H54 (cell line): ENCODE measurements at regions not wholly inside any gene's neighbourhood (a gene's known extent, or its start where the extent isn't known, plus 50 kb on each side); places are given as distances from the start of the nearest gene placed in this dataset.

Source experiments
- DNase-seq: peaks from one replicate; pipeline ENCODE4 v3.0.0; 2011; ENCODE audit warnings: low spot score, mixed read lengths; ENCODE audit not compliant: insufficient read length
- FAIRE-seq: peaks from 3 replicates; lab custom pipeline; 2011; peaks lifted over from hg19 to GRCh38; lab: Jason Lieb, UNC
- POLR2A ChIP-seq: IDR thresholded peaks from 2 replicates; pipeline ENCODE4 v1.6.1; 2011; ENCODE audit warnings: low read depth, mild to moderate bottlenecking, low read length

DNA sequence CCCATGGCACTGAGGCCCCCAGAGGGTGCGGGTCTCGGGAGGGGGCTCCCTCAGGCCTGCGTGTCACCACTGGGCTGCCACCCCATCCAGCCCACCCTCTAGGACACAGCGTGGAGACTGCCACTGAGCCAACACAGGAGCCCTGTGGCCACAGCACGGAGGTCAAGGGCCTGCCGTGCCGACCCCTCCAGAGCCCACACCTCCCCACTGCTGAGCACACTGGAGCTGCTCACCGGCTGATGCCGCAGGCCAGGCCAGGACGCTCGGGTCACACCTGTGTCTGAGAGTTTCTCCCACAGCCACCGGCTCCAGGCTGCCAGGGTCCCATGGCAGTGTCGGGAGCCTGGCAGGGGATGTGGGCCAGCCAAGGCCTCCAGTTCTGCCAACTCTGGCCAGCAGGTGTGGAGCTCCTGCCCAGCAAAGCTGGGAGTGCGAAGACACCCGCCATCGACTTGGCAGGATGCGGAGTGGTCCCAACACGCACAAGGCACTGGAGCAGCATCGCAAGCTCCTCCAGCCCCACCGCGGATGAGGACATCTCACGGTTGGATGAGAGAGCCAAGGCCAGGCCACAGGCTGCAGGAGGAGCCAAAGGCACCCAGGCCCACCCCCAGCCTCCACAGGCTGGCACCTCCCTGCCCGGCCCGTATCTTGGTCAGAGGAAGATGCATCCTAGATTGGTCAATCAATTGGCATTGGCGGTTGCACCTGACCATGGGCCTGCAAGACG lies 187.1 kb downstream of the BRD1 start:
- FAIRE-seq, result no peak
- no peak for DNase-seq
- no peak for TF ChIP-seq POLR2A

DNA sequence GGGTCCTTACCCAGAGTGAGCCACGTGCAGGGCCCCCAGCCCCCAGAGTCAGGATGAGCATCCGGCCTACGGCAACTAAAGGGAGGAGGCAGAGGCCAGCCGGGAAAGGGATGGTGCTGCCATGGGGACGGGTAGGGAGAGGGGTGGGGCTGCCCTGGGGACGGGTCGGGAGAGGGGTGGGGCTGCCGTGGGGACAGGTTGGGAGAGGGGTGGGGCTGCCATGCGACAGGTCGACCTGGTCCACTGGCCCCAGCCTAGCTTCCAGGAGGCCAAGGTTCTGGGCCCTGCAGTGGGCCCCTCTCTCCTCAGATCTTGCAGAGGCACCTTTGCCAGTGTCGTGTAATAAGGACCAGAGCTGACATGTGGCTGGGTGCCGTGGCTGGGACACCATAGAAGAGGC lies 187.7 kb downstream of the BRD1 start:
- no peak for FAIRE-seq
- DNase-seq, result no peak
- no peak for TF ChIP-seq POLR2A

DNA sequence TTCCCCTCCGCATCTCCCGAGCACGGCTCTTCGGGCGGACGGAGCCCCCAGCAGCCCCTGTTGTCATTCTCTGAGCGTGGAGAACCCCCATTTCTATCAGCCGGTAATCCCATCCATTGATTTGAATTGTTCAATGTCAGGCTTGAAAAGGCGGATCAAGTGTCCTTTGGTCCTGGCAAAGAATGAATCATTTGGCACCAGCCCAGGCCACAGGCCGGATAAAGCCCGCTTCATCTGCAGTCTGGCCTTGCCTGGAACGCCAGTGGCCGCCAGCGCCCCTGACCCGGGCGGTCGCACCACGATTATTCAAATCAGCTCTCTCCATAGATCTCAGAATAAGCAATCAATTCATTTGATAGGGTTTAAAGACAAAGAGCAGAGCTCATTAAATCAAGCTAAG lies 188.9 kb downstream of the BRD1 start:
- DNase-seq, result peak; percentile 56
- FAIRE-seq, result no peak
- TF ChIP-seq POLR2A, result no peak

DNA sequence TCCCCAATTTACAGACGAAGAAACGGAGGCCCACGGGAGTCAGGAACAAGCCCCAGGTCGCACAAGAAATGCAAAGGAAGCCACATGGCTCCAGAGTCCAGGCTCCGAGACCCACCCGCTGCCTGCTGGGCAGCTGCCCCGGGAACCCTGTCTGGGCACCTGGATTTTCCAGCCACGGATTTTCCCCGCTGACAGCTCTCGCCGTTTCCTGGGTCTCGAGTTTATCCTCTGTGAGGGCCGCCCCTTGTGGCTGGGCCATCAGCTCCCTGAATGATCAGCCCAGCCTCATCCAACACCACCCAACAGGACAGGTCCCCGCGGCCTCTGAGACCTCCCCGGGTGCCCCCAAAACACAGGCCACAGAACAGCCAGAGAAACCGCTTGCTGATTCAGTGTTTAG lies 189.7 kb downstream of the BRD1 start:
- DNase-seq (no peak), FAIRE-seq (no peak)
- TF ChIP-seq POLR2A, result no peak

DNA sequence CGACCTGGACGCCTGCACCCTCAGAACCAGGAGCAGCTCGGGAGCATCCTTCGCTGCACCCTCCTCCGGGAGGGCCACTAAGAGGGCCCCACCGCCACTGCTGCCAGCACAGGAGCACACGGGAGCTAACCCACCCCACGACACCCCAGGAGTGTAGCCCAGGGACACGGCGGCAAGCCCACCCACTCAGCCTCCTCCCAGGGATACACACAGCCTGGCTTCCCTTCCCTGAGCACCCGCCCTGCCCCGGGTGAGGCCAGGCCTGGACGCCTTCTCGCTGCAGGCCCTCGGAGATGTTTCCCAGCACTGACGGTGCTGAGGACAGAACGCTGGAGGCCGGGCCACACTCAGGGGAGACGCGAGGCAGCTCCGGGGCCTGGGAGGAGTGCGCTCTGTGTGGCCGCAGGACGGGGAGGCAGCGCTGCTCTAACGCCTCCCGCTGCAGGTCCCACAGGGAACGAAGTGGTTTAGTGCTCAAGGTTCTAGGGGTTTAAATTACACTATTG lies 190.4 kb downstream of the BRD1 start:
- DNase-seq, result no peak

DNA sequence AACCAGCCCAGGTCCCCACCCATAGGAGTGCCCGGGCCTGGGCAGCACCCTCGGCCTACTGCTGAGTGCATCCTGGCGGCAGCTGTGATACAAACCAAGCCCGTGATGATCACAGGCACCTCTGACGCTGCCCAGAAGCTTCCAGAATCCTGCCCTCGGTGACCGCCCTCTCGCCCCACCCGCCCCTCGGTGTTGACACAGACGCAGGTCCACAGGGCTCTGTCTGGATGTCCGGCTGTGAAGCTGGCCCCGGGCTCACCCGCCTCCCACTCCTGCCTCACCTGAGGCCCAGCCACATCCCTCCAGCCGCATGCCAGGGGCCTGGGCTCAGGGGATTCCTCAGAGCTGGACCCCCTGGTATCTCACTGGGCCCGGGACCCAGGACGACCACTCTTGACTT lies 191.0 kb downstream of the BRD1 start:
- no peak for DNase-seq
- TF ChIP-seq POLR2A, result no peak
- no peak for FAIRE-seq

More for the DNA sequence above, 190.4 kb downstream of the BRD1 start:
- TF ChIP-seq POLR2A, result no peak
- FAIRE-seq, result no peak

DNA sequence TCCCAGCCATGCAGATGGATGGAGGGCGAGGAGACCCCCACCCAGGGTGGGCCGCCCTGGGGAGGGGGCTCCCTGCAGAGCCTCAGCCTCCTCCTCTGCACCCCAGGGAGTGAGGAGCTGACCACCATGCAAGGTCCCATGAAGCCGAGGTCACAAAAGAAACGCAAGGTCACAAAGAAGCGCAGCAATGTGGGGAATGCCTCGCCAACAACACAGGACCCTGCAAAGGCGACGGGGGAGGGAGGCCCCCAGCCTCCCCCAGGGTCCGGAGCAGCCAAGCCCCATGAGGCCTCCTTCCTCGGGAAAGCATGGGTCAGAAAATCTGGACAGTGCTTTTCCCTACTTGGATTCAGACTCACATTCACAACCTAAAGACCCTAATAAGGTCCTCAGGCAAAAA lies 191.5 kb downstream of the BRD1 start:
- TF ChIP-seq POLR2A, result no peak
- FAIRE-seq, result no peak
- DNase-seq, result no peak

DNA sequence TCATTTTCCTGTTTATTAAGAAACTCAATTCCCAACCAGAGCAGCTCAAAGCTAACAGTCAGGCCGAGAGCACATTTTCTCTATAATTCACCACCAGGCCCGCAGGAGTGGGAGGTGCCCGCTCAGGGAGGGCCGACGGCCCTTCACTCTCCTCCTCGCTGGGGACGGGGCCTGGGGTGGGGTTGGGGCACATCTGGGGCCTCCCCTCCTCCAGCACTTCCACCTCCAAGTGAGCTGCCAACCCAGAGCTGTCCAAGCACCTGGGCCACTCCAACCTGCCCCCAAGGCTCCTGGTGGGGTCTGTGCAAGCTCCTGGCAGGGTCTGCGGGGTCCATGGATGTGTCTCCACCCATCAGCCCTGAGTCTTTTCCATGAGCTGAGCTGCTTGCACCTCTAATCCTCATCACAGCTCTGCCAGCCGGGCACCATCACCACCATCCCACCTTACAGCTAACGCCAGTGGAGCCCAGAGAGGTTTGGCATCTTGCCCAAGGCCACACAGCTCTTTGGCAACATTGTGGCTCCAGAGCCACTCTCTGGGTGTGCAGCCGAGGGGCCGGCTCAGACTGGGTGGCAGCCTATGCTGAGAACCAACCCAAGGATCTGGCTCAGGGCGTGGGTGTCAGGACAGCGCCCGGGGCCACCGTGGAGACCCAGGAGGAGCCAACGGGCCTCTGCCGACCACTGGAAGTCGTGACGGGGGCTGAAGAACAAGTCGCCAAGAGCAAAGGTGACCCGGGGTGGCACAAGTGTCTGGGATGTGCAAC lies 193.5 kb downstream of the BRD1 start:
- no peak for DNase-seq
- FAIRE-seq, result no peak
- no peak for TF ChIP-seq POLR2A

DNA sequence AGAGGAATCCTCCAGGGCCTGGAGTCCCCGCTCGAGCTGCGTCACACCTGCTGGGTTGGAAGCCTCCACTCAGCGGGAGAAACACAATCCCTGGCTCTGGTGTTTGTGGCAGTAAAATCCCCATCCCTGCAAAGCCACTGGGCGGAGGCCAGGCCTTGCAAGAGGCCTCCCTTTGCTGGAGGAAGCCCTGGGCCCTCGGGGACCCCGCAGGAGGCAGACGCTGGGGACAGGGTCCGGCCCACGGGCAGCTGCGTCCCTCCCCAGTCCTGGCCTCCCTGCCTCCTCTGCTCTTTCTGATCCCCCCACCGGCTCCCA lies 194.7 kb downstream of the BRD1 start:
- no peak for DNase-seq
- TF ChIP-seq POLR2A, result no peak
- no peak for FAIRE-seq

DNA sequence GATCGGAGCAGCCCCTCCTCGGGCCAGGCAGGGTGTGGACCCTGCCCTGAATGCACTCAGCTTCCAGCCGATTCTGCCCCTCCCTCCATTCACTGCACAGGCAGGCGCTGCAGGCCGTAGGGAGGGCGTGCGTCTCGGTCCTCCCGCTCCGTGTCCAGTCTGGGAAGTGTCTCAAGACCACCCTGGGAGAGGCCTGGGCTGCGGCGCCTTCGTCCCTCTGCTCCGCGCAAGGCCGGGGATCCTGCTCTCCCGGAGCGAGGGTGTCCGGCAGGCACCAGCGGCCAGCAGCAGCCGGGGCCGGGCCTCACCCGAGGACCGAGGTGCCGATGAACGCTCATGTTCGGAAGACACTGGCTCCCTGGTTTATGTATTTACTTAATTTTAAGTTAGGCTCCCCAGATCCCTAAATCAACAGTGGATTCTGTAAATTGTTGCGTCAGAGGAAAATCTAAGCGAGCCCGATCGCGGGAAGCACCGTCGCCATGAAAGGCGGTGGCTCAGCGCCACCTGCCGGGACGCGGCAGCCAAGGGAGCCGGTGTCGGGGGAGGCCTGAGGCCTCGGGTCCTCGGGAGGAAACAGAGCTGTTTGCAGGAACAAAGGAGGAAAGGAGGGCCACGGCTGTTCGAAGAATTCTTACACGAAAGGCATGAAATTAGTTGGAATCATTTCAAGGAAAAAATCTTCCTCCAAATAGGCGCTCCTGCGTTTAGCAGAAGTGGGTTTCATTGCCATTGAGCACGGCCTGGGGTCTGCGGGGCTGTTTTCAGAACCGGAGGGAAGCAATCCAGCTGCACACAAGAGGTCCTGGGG lies 195.3 kb downstream of the BRD1 start:
- no peak for FAIRE-seq

DNA sequence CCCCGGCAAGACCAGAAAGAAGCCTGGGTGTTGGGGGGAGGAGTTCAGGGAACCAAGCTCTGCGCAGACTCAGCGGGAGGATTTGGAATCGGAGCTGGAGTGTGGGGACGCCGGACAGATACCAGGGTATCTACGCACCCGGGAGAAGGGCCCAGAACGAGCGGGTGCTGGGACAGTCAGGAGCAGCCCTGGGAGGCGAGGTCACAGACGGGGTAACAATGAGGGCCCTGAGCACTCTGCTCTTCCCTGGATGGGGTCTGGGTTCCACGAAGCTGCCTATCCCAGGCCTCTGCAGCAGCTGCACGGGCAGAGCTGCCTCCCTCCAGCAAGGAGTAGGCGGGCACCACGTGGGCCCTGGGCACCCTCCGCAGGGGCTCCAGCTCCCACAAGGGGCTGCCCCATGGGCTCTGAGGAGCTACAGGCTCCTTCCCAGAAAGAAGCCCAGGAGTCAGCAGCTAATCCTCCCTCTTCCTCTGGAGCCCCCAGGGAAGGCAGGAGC lies 197.2 kb downstream of the BRD1 start:
- no peak for TF ChIP-seq POLR2A
- FAIRE-seq (no peak), DNase-seq (no peak)

More for the DNA sequence above, 195.3 kb downstream of the BRD1 start:
- no peak for TF ChIP-seq POLR2A
- DNase-seq, result no peak

DNA sequence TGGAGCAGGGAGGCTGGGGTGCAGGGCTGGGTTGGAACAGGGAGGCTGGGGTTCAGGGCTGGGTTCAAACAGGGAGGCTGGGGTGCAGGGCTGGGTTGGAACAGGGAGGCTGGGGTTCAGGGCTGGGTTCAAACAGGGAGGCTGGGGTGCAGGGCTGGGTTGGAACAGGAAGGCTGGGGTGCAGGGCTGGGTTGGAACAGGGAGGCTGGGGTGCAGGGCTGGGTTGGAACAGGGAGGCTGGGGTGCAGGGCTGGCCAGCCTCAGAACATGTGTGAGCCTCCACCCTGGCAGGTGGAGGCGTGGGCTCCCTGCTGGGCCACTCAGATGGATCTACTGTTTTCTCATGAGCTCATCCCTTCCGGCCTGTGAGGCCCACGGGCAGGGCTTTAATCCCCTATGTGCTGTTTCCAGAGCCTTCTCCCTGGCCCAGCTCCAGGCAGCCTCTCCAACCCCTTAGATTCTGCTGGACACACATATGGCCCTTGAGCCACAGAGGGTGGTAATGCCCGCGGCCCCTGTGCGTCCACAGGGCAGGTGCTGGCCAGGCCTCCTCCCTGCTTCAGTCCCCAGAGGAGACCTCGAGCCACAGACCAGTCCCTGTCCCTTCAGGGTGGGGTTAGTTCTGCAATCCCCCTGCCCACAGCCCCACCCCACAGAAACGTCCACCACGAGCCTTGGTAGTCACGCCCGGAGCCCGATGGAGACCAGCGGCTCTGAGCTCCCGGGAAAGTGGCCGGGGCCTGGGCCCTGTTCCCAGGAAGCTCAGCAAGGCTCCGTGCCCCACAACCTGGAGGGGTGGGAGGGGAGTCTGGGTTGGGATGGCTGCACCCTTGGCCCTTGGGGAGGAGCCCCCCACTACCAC lies 197.9 kb downstream of the BRD1 start:
- no peak for DNase-seq
- FAIRE-seq, result no peak
- TF ChIP-seq POLR2A, result no peak

DNA sequence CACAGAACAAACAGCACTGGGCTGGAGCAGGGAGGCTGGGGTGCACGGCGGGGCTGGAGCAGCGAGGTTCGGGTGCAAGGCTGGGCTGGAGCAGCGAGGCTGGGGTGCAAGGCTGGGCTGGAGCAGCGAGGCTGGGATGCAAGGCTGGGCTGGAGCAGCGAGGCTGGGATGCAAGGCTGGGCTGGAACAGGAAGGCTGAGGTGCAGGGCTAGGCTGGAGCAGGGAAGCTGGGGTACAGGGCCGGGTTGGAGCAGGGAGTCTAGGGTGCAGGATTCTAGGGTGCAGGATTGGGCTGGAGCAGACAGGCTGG lies 198.5 kb downstream of the BRD1 start:
- TF ChIP-seq POLR2A, result no peak
- DNase-seq, result no peak
- FAIRE-seq, result no peak
